ENCODE measurements at regions not wholly inside any gene's neighbourhood (a gene's known extent, or its start where the extent isn't known, plus 50 kb on each side); places are given as distances from the start of the nearest gene placed in this dataset.
"Not testable (repeated sequence)": the region's sequence is repeated elsewhere in the genome, so short reads cannot be mapped to it uniquely, and the experiment has no call there.

GRCh38 chr13:70612881-70613280 lies 504.6 kb upstream of the KLHL1 start:
- no peak for DNase-seq

GRCh38 chr13:70604448-70604847 lies 496.2 kb upstream of the KLHL1 start:
- DNase-seq: no peak

- DNase-seq: no peak
These were observed 485.5 kb upstream of the KLHL1 start for GRCh38 chr13:70593716-70594115.

- DNase-seq: no peak
These were observed 476.9 kb upstream of the KLHL1 start for GRCh38 chr13:70585109-70585508.

- no peak for DNase-seq
These were observed 472.6 kb upstream of the KLHL1 start for GRCh38 chr13:70580825-70581224.

GRCh38 chr13:70579941-70580340 lies 471.7 kb upstream of the KLHL1 start:
- no peak for DNase-seq

- no peak for DNase-seq
These were observed 463.0 kb upstream of the KLHL1 start for GRCh38 chr13:70571221-70571620.

- peak; percentile 41 for DNase-seq
These were observed 460.3 kb upstream of the KLHL1 start for GRCh38 chr13:70568571-70568970.

- DNase-seq: no peak
These were observed 436.5 kb upstream of the KLHL1 start for GRCh38 chr13:70544706-70545105.

GRCh38 chr13:70541451-70541850 lies 433.2 kb upstream of the KLHL1 start:
- no peak for DNase-seq

GRCh38 chr13:70534466-70534865 lies 426.2 kb upstream of the KLHL1 start:
- no peak for DNase-seq

- no peak for DNase-seq
These were observed 421.4 kb upstream of the KLHL1 start for GRCh38 chr13:70529652-70530051.

- no peak for DNase-seq
These were observed 419.3 kb upstream of the KLHL1 start for GRCh38 chr13:70527599-70527998.

GRCh38 chr13:70523622-70524021 lies 415.4 kb upstream of the KLHL1 start:
- DNase-seq: no peak

GRCh38 chr13:70520275-70521036 lies 412.2 kb upstream of the KLHL1 start:
- DNase-seq: no peak

- DNase-seq: no peak
These were observed 409.8 kb upstream of the KLHL1 start for GRCh38 chr13:70518081-70518480.

GRCh38 chr13:70516226-70516625 lies 408.0 kb upstream of the KLHL1 start:
- DNase-seq: no peak

GRCh38 chr13:70511861-70512417 lies 403.7 kb upstream of the KLHL1 start:
- not testable (repeated sequence) for DNase-seq

GRCh38 chr13:70505809-70506208 lies 397.6 kb upstream of the KLHL1 start:
- no peak for DNase-seq

GRCh38 chr13:70502944-70503343 lies 394.7 kb upstream of the KLHL1 start:
- no peak for DNase-seq

GRCh38 chr13:70490320-70490935 lies 382.2 kb upstream of the KLHL1 start:
- DNase-seq: no peak

- DNase-seq: no peak
These were observed 376.7 kb upstream of the KLHL1 start for GRCh38 chr13:70484931-70485330.

GRCh38 chr13:70483599-70484276 lies 375.5 kb upstream of the KLHL1 start:
- no peak for DNase-seq

GRCh38 chr13:70473907-70474306 lies 365.7 kb upstream of the KLHL1 start:
- DNase-seq: peak; percentile 75

All from MV-4-11 (cell line).